ENCODE measurements at regions not wholly inside any gene's neighbourhood (a gene's known extent, or its start where the extent isn't known, plus 50 kb on each side); places are given as distances from the start of the nearest gene placed in this dataset.

DNA sequence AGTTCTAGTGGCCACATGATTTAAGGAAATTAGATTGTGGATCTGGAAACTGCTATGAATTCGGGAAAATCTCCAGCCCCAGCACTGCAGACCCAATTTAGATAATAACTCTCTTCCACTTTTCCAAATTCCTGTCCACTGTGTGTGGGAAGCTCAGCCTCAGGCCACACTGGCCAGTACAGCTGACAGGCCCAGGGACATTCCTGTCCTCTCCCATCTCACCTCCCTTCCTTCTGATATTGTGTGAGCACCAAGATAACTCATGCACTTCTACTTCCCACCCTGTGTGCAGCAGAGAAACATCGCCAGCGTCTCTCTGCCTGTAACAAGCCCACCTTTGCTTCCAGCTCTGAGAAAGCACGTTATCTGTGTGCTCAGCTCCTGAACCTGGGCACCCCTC, 145.1 kb upstream of the RREB1 start:
- TF ChIP-seq, protein P1, sequence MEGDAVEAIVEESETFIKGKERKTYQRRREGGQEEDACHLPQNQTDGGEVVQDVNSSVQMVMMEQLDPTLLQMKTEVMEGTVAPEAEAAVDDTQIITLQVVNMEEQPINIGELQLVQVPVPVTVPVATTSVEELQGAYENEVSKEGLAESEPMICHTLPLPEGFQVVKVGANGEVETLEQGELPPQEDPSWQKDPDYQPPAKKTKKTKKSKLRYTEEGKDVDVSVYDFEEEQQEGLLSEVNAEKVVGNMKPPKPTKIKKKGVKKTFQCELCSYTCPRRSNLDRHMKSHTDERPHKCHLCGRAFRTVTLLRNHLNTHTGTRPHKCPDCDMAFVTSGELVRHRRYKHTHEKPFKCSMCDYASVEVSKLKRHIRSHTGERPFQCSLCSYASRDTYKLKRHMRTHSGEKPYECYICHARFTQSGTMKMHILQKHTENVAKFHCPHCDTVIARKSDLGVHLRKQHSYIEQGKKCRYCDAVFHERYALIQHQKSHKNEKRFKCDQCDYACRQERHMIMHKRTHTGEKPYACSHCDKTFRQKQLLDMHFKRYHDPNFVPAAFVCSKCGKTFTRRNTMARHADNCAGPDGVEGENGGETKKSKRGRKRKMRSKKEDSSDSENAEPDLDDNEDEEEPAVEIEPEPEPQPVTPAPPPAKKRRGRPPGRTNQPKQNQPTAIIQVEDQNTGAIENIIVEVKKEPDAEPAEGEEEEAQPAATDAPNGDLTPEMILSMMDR (IDR thresholded peaks at IDR 0.05) = no peak

DNA sequence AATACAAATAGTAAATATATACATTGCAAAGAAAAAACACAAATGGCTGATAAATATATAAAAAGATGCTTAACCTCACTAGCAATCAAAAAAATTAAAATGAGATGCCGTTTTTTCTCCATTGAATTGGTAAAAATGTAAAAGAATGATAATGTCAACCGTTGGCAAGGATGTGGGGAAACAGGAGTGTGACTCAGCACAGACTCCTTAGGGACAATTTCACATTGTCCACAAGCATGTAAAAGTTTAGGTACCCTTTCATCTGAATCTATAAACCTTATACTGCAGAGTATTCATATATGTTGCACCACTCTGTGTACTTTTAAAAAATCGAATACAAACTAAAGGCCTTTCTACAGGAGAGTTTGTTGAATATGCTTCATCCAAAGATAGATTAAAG, 143.1 kb upstream of the RREB1 start:
- TF ChIP-seq, protein P1 (IDR thresholded peaks at IDR 0.05) = no peak

DNA sequence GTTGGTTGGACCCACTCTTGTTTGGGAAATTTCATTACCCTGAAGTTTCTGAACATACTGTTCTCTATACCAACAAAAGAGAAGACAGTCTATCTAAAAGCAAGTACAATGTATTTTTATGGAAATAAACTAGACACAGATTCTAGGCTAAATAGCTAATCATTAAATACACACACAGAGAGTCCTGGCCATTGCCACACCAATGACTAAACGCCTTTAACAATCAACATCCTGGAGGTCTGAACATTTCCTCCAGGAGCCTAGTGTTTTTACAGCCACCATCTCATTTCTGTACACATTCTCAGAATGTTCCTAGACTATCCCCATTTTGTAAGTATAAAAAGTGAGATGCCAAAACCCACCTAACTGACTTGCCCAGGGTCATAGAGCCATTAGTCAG, 141.6 kb upstream of the RREB1 start:
- TF ChIP-seq, protein P1 (IDR thresholded peaks at IDR 0.05) = no peak

DNA sequence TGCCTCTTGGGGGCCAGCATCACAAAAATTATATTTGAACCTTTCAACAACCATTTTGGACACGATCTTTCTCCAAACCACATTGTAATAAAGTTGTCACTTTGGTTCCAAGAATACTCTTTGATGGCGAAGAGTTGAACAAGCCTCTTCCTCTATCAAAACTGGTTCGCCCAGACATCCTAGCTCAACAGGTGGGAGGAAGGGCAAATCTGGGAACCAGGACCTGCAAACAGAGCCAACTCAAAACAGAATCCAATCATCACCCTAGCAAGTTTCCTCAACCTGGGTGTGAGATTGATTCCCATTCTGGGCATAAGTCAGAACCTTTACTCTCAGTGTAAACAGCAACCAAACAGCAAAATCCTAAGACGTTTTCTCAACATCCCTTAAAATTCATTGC, 141.2 kb upstream of the RREB1 start:
- TF ChIP-seq, protein P1 (IDR thresholded peaks at IDR 0.05) = no peak

DNA sequence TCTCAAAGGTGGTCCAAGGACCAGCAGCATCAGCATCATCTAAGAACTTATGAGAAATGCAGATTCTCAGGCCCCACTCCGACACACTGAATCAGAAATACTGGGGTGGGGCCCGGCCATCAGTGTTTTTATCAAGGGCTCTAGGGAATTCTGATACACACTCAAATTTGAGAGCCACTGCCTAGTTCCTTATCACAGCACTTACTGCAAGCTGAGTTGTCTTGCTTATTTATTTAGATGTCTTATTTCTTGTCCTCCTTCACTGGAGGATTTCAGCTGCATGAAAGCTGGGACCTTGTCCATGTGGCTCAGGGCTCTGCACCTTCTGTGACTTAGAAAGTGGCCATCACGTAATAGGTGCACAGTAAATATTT, 139.4 kb upstream of the RREB1 start:
- TF ChIP-seq, protein P1 (IDR thresholded peaks at IDR 0.05) = no peak

DNA sequence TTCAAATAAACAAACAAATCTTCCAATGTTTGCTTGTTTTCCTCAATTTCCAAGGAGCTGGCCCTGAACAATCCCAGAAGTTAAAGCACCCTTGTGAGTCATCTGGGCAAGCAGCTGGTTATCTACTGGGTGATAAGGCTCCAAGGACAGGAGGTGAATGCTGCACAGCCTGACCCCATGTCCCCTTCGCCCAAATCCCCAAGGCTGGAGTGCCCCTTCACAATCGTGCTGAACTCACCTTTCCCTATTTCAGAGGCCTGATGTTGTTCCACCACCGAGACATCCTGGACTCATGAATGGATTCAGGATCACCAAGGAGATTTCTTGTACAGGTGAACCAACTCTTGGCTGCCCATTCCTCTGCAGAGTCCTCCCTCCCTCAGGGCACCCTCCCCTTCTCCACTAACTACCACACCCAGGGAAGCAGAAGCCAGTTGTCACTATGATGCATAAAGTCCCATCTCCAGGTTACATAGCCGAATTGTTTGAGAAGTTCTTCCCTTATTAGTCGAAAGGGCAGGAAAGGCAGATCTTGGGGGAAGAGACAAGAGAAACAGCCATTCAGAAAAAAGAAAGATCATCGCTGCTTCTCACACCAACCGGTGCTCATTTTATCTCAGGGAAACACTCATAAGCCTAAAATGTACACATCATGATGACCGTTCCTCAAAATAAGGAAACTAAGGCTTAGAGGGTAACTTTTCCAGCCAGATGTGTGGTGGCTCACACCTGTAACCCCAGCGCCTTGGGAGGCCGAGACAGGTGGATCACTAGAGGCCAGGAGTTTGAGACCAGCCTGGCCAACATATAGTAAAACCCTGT, 138.8 kb upstream of the RREB1 start:
- TF ChIP-seq, protein P1 (IDR thresholded peaks at IDR 0.05) = no peak

DNA sequence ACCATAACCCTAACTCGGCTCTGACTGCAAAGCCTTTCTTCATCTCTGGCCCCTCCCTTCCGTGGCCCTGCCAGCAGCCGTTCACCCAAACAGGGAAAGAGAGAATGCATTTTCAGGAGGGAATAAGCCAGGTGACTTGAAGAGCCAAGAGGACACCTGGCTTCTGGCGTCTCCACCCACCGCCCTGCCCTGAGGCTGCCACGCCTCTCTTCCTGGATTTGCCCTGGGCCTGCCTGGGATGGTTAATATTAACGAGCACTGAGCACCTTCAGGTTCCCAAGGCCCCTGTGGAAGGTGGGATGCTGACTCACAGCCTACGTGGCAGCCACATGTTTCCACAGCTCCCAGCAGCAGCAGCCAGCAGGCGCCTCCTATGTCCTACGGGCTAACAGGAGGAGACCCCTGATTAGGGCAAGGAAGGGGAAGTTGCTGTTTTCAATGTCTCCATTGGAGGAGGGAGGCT, 138.0 kb upstream of the RREB1 start:
- TF ChIP-seq, protein P1 (IDR thresholded peaks at IDR 0.05) = no peak
